RWPE1 (cell line): ENCODE measurements at regions not wholly inside any gene's neighbourhood (a gene's known extent, or its start where the extent isn't known, plus 50 kb on each side); places are given as distances from the start of the nearest gene placed in this dataset.
"Not testable (repeated sequence)": the region's sequence is repeated elsewhere in the genome, so short reads cannot be mapped to it uniquely, and the experiment has no call there.

Source experiments
- CTCF ChIA-PET: fragments of 350-600 bp; sonication (Branson Sonifier 250); formaldehyde crosslinking; extraction: SDS; loops from one replicate; lab custom pipeline; 2021; lab: Yijun Ruan, JAX
- POLR2A ChIA-PET: fragments of 400-600 bp; formaldehyde crosslinking; extraction: SDS; loops from one replicate; lab custom pipeline; 2020; ENCODE audit warnings: antibody characterized with exemption; ENCODE audit not compliant: low non-redundant PET; lab: Yijun Ruan, JAX
- DNase-seq: peaks from one replicate; pipeline ENCODE4 v3.0.0; 2012; ENCODE audit warnings: low spot score
- H3K27ac ChIP-seq: fragments of 450-650 bp; 2 replicates; pipeline ENCODE4 v1.5.1; 2017
- CTCF ChIP-seq: fragments of 450-650 bp; conservative IDR thresholded peaks from 2 replicates; pipeline ENCODE4 v1.5.1; 2017; ENCODE audit warnings: low read depth, mild to moderate bottlenecking

DNA sequence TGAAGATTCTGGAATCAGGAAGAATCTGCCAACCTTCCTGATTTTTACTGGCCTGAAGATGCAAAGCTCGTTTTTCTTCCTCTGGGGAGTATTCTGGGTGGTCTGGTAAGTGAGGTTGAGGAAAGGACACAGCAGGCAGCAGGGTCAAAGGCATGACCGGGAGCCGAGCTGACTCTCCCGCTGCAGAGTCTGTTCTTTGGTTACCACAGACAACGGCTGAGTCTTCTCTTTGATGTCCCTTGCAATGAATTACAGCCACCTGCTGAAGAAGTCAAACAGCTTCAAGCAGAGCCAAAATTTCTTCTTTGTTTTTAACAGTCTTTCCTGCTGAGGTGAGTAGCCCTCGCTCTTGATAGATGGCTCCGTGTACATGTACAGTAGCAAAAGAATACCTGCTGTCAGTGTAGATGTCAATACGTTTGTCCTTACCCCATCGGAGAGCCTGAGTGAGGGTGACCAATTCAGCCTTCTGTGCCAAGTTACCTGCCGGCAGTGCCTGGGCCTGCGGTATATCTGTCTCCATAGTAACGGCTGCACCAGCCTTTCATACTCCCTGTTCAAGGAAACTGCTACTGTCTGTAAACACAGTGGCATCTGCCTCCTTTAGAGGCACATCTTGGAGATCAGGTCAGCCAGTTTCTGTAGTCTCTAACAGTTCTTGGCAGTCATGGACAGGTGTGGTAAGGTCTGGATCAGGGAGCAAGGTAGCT lies 76.4 kb downstream of the PRR15 start:
- TF ChIP-seq CTCF, result no peak
- DNase-seq, result no peak
- ChIA-PET POLR2A (no interaction called here), CTCF (no interaction called here)
- no peak overlapping the region for H3K27ac ChIP-seq

DNA sequence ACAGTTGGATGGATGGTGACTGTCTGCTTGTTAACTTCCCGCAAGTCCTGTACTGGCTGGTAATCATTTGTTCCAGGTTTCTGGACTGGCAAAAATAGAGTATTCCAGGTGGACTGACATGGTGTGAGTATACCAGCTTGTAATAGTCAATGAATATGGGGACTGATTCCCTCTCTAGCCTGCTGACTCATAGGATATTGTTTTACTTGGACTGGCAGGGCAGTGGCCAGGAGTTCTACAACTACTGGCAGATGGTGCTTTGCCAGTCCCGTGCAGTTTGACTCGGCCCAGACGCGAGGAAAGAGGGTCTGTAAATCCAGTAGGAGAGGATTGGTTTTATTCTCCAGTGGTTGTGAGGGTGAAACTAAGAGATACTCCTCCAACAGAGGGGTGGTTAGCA lies 78.0 kb downstream of the PRR15 start:
- CTCF ChIA-PET, result no interaction called here
- no peak for DNase-seq
- POLR2A ChIA-PET, result no interaction called here
- no peak for TF ChIP-seq CTCF
- H3K27ac ChIP-seq, result no peak overlapping the region

DNA sequence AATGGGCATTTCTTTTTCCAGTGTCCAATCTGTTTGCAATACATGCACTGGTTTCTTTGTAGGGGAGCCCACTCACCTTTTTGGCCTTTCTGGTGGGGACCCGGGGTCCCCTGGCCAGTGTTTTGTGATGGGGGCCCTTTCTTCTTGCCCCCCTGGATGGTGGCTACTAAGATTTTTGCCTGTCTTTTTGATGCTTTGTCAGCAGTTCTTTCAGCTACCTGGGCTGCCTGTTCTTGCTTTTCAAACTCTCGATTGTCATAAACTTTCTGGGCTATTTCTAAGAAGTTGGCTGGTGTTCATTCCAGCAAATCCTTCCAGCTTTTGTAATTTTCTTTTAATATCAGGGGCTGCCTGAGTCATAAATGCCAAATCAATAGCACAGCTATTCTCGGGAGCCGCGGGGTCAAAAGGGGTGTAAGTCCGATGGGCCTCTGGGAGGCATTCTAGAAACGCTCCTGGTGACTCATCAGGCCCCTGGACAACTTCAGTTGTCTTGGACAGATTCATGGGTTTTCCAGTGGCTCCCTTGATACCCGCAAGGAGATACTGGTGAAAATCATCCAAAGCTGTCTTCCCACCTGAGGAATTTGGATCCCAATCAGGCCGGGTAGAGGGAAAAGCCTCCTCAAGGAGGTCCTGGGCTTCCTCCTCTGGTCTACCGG lies 79.0 kb downstream of the PRR15 start:
- DNase-seq, result no peak
- CTCF ChIA-PET, result interaction anchor here (0.5 kb wide), 1 partner anchor 94 kb away, joined by 3 read pairs; no protein-coding TSS in a partner anchor
- H3K27ac ChIP-seq, result no peak overlapping the region
- POLR2A ChIA-PET, result no interaction called here
- TF ChIP-seq CTCF, result no peak

DNA sequence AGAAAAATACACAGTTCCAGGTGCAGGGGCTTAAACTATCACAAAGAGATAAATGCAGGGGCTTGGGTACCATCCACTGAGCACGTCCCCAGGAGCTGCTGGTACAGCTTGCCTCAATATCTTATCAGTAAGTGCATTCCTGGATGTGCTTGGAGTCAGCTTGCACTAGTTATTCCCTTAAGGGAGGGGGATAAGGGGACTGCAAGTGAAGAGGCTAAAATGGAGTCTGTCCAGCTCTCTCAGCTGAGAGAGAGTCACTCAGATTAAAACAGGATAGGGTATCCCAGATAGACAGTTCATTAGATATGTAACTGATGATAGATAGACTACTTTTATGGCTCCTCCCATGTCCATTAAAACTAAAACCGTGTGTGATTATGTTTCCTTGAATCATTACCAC lies 82.5 kb downstream of the PRR15 start:
- H3K27ac ChIP-seq, CTCF ChIA-PET, DNase-seq, POLR2A ChIA-PET: not testable (repeated sequence)

- DNase-seq, result no peak
- TF ChIP-seq CTCF, result no peak
- CTCF ChIA-PET, result interaction anchor here (0.7 kb wide), 2 partner anchors 230 to 415 kb away, joined by 3 read pairs; no protein-coding TSS in a partner anchor
- POLR2A ChIA-PET, result no interaction called here
- H3K27ac ChIP-seq, result no peak overlapping the region
Measured at GRCh38 chr7:29647020-29647654, 83.5 kb downstream of the PRR15 start.

DNA sequence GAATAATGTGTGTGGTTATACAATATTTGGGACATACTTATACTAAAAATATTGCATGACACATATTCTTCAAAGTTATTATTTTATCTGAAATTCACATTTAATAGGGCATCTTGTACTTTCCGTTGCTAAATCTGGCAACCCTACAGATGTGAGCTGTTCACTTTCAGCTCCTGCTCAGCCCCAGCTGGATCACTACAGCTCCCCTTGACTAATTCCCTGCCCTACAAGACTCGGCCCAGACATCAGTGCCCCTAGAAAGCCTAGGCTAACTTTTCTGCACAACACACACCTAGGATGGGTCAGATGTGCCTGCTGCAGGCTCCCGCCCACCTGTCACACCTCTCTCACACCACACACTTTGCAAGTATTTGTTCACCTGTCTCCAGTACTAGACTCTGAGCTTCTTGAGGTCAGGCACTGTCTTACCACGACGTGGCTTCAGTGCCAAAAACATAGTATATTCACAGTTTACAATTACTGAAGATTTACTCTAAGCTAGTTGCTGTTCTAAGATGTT lies 84.1 kb downstream of the PRR15 start:
- POLR2A ChIA-PET, CTCF ChIA-PET, DNase-seq, H3K27ac ChIP-seq: not testable (repeated sequence)

DNA sequence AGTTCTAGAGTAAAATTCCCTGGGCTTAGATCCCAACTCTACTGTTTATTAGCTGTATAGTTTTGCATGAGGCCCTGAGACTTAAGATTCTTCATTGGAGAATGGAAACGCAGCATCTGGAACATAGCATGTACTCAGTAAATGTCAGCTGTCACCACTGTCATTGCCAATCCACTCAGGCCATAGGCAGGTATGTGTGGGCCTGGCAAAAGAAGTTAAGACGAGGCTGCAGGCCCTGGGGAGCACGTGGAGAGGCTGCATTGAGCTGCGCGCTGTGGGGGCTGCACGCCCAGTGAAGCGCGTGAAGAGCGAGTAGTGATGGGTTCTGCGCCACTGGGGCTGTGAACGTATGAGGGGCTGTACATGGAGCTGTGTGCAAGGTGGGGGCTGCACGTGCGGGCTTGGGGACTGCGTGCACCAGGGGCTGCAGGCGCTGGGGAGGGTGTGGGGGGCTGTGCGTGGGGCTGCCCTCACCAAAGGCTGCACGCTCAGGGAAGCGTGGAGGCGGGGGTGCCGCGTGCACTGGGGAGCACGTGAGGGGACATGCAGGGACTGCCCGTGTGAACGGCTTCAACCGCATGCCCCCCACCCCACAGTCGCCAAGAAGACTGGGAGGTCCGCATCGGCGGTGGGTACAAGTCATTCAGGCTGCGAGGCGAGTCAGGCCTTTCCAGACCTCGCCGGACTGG lies 85.5 kb downstream of the PRR15 start:
- DNase-seq, result no peak
- no peak overlapping the region for H3K27ac ChIP-seq
- POLR2A ChIA-PET, result no interaction called here
- no peak for TF ChIP-seq CTCF
- CTCF ChIA-PET, result interaction anchor here (0.7 kb wide), 1 partner anchor 86 kb away, joined by 3 read pairs; the partner anchor contains the start of gene PRR15
